Endothelial cell of umbilical vein (primary cell): ENCODE measurements at regions not wholly inside any gene's neighbourhood (a gene's known extent, or its start where the extent isn't known, plus 50 kb on each side); places are given as distances from the start of the nearest gene placed in this dataset.

Experiments used
- BruUV-seq: library from RNA; stranded (reverse); fragments of 400-500 nt; replicated peaks from 2 replicates; lab custom pipeline; 2021; lab: Mats Ljungman, UMichigan
- CTCF ChIA-PET: fragments of 300-600, 350-600 bp; sonication (Branson Sonifier 250); formaldehyde crosslinking; loops from one replicate; lab custom pipeline; 2021; ENCODE audit warnings: antibody characterized with exemption, inconsistent platforms; lab: Charles Lee
- POLR2A ChIA-PET: fragments of 300-600, 350-600 bp; sonication (Branson Sonifier 250); formaldehyde crosslinking; loops from one replicate; lab custom pipeline; 2021; ENCODE audit warnings: antibody characterized with exemption, inconsistent platforms; lab: Charles Lee
- DNase-seq: peaks from one replicate; pipeline ENCODE4 v3.0.0-alpha.2; 2011; ENCODE audit warnings: low read depth, low spot score
- FAIRE-seq: peaks from 2 replicates; lab custom pipeline; 2011; peaks lifted over from hg19 to GRCh38; lab: Jason Lieb, UNC
- H2AFZ ChIP-seq: 2 replicates; pipeline ENCODE4 v1.6.0; 2012; ENCODE audit warnings: low read depth, low read length, control low read depth, inconsistent platforms
- H3K27ac ChIP-seq: 2 replicates; pipeline ENCODE4 v1.5.1; 2011; ENCODE audit warnings: low read depth, mild to moderate bottlenecking, control low read depth, low read length, moderate library complexity; ENCODE audit not compliant: insufficient read depth
- H3K27me3 ChIP-seq, 2 experiments: 2 replicates each; pipeline versions ENCODE4 v1.6.0 to v1.6.1; 2011; ENCODE audit warnings: low read length in 2 of 2, mixed read lengths in 1 of 2; ENCODE audit not compliant: control insufficient read depth in 2 of 2, insufficient read depth in 2 of 2
- H3K36me3 ChIP-seq, 2 experiments: 2 replicates in 1 of 2; 3 replicates in 1 of 2; pipeline ENCODE4 v1.5.1; 2011; ENCODE audit warnings: low read length in 2 of 2, mild to moderate bottlenecking in 1 of 2, moderate library complexity in 1 of 2; ENCODE audit not compliant: control insufficient read depth in 2 of 2, insufficient read depth in 2 of 2; ENCODE audit errors: extremely low read depth in 1 of 2
- H3K4me1 ChIP-seq: 3 replicates; pipeline ENCODE4 v1.5.1; 2011; ENCODE audit warnings: mild to moderate bottlenecking, low read length; ENCODE audit not compliant: control insufficient read depth, insufficient read depth; ENCODE audit errors: extremely low read depth
- H3K4me2 ChIP-seq: 2 replicates; pipeline ENCODE4 v1.6.1; 2011; ENCODE audit warnings: low read length, control low read depth, mixed read lengths; ENCODE audit not compliant: insufficient read depth
- H3K4me3 ChIP-seq, 3 experiments: fragments of 200-600 bp in 1 of 3; sonication (generic), shearing (Covaris generic) in 1 of 3; replicated peaks in 1 of 3; 2 replicates each; pipeline ENCODE4 v1.5.1; 2011 to 2016; ENCODE audit warnings: control low read depth in 3 of 3, low read length in 3 of 3, mild to moderate bottlenecking in 2 of 3, inconsistent platforms in 1 of 3, low read depth in 1 of 3, moderate library complexity in 1 of 3; ENCODE audit not compliant: insufficient read depth in 1 of 3
- H3K79me2 ChIP-seq: 2 replicates; pipeline ENCODE4 v1.6.0; 2012; ENCODE audit warnings: low read length, inconsistent platforms; ENCODE audit not compliant: control insufficient read depth, insufficient read depth
- H3K9ac ChIP-seq: replicated peaks from 2 replicates; pipeline ENCODE3; 2011; ENCODE audit warnings: low read length, control low read depth; ENCODE audit not compliant: insufficient read depth; ENCODE audit errors: extremely low read depth
- H3K9me1 ChIP-seq: replicated peaks from 3 replicates; pipeline ENCODE4 v1.6.0; 2011; ENCODE audit warnings: mild to moderate bottlenecking, low read length; ENCODE audit not compliant: control insufficient read depth, insufficient read depth; ENCODE audit errors: extremely low read depth
- H3K9me3 ChIP-seq: replicated peaks from 2 replicates; pipeline ENCODE4 v1.5.1; 2012; ENCODE audit warnings: low read length, inconsistent platforms; ENCODE audit not compliant: control insufficient read depth, insufficient read depth
- H4K20me1 ChIP-seq: replicated peaks from 2 replicates; pipeline ENCODE3; 2011; ENCODE audit warnings: mild to moderate bottlenecking, low read length; ENCODE audit not compliant: control insufficient read depth, insufficient read depth; ENCODE audit errors: extremely low read depth
- EZH2 ChIP-seq: IDR thresholded peaks from 2 replicates; pipeline ENCODE4 v1.6.1; 2012; ENCODE audit warnings: borderline replicate concordance, low read depth, mild to moderate bottlenecking, moderate library complexity, low read length, inconsistent platforms; ENCODE audit not compliant: severe bottlenecking
- FOS ChIP-seq: IDR thresholded peaks from 2 replicates; pipeline ENCODE4 v1.6.1; 2011; ENCODE audit warnings: mild to moderate bottlenecking, low read length, moderate library complexity, borderline replicate concordance; ENCODE audit not compliant: insufficient read depth
- GATA2 ChIP-seq: IDR thresholded peaks from 2 replicates; pipeline ENCODE4 v1.7.0; 2011; ENCODE audit warnings: low read depth, mild to moderate bottlenecking, moderate library complexity, mixed read lengths, low read length; ENCODE audit not compliant: insufficient read length, insufficient read depth
- JUN ChIP-seq: IDR thresholded peaks from 2 replicates; pipeline ENCODE4 v1.6.1; 2011; ENCODE audit warnings: borderline replicate concordance, low read depth; ENCODE audit not compliant: insufficient read length, insufficient read depth
- MYC ChIP-seq: IDR thresholded peaks from one replicate; pipeline ENCODE4 v1.6.1; 2011; ENCODE audit warnings: mild to moderate bottlenecking, low read depth, low read length
- POLR2A ChIP-seq: IDR thresholded peaks from 2 replicates; pipeline ENCODE4 v1.6.1; 2012; ENCODE audit warnings: low read depth, mild to moderate bottlenecking, control low read depth, low read length
- POLR2AphosphoS5 ChIP-seq: IDR thresholded peaks from 2 replicates; pipeline ENCODE4 v1.6.1; 2012; ENCODE audit warnings: low read depth, mild to moderate bottlenecking, control low read depth, low read length, moderate library complexity; ENCODE audit not compliant: insufficient read depth
- dilution Hi-C: fragments of 300-500 bp; cut with MboI; formaldehyde crosslinking; loops from one replicate; pipeline ENCODE4 v1.15.0; 2019; ENCODE audit warnings: low sequenced_read_pairs; ENCODE audit not compliant: extremely low pct_ligation_motif_present
- intact Hi-C: fragments of 100-400 bp; cut with micrococcal nuclease; formaldehyde crosslinking; loops from one replicate; pipeline ENCODE4 v1.10.0; 2022
- TF ChIP-seq, protein P1 (sequence below): IDR thresholded peaks from 2 replicates; pipeline ENCODE4 v1.6.1; 2011; ENCODE audit not compliant: insufficient read depth, insufficient read length
- TF ChIP-seq, protein P2 (sequence below), 2 donors: IDR thresholded peaks; 1 replicate in 1 of 2; 2 replicates in 1 of 2; pipeline ENCODE4 v1.5.1; 2011; ENCODE audit warnings: low read length in 2 of 2, mild to moderate bottlenecking in 2 of 2, moderate library complexity in 2 of 2, control low read depth in 1 of 2, inconsistent platforms in 1 of 2, low read depth in 1 of 2; ENCODE audit not compliant: insufficient read depth in 1 of 2; ENCODE audit errors: extremely low read depth in 1 of 2

DNA sequence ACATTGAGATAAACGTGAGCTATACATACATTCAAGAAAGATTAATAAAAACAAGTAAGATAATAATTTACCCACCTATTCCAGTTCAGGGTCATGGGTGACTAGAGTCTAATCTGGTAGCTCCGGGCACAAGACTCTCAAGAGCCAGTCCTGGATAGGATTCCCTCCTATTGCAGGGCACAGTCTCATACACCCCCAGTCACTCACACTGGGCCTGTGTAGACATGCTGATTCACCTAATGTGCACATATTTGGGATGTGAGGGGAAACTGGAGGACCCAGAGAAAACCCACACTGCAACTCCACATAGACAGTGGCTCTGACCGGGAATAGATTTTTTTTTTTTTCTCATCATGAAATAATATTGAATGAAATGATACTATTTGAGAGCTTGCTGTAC lies 81.5 kb upstream of the THUMPD2 start:
- ChIA-PET POLR2A (no interaction called here), CTCF (no interaction called here)
- intact Hi-C loops: no loop called here
- Histone ChIP-seq H3K4me2 (no peak overlapping the region), H3K4me3 (no peak overlapping the region), H4K20me1 (no peaks in the 10 kb centered on the region), H3K36me3 (no peaks in the 10 kb centered on the region), H3K9me3 (no peaks in the 10 kb centered on the region), H3K9me1 (no peaks in the 10 kb centered on the region), H3K27me3 (no peaks in the 10 kb centered on the region), H3K4me1 (no peaks in the 10 kb centered on the region), H3K9ac (no peak overlapping the region), H3K79me2 (no peaks in the 10 kb centered on the region), H2AFZ (no peak overlapping the region), H3K27ac (no peak overlapping the region)
- BruUV-seq: no TSS peak
- dilution Hi-C loops: no loop called here
- no peak for TF ChIP-seq POLR2A
- no peak for TF ChIP-seq GATA2
- TF ChIP-seq MYC: no peak
- no peak for TF ChIP-seq JUN
- TF ChIP-seq, protein P1, sequence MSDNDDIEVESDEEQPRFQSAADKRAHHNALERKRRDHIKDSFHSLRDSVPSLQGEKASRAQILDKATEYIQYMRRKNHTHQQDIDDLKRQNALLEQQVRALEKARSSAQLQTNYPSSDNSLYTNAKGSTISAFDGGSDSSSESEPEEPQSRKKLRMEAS: no peak
- no peak for TF ChIP-seq FOS
- TF ChIP-seq, protein P2, sequence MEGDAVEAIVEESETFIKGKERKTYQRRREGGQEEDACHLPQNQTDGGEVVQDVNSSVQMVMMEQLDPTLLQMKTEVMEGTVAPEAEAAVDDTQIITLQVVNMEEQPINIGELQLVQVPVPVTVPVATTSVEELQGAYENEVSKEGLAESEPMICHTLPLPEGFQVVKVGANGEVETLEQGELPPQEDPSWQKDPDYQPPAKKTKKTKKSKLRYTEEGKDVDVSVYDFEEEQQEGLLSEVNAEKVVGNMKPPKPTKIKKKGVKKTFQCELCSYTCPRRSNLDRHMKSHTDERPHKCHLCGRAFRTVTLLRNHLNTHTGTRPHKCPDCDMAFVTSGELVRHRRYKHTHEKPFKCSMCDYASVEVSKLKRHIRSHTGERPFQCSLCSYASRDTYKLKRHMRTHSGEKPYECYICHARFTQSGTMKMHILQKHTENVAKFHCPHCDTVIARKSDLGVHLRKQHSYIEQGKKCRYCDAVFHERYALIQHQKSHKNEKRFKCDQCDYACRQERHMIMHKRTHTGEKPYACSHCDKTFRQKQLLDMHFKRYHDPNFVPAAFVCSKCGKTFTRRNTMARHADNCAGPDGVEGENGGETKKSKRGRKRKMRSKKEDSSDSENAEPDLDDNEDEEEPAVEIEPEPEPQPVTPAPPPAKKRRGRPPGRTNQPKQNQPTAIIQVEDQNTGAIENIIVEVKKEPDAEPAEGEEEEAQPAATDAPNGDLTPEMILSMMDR (IDR thresholded peaks at IDR 0.05; ENCODE audit: extremely low read depth in 1 of 2, insufficient read depth in 1 of 2, low read depth in 1 of 2, low read length in 2 of 2): no peak
- no peak for TF ChIP-seq POLR2AphosphoS5
- no peak for TF ChIP-seq EZH2
- DNase-seq (no peak), FAIRE-seq (no peak)
